Psoas muscle (tissue), 7 donors: ENCODE measurements at regions not wholly inside any gene's neighbourhood (a gene's known extent, or its start where the extent isn't known, plus 50 kb on each side); places are given as distances from the start of the nearest gene placed in this dataset.

Experiments used
- ATAC-seq, 4 donors: fragments of 200-7000 bp; cut with Tn5 transposase; one replicate each; pipeline ENCODE4 v1.9.1; 2020; ENCODE audit warnings: moderate library complexity in 3 of 4, mild to moderate bottlenecking in 2 of 4
- DNase-seq, 2 donors: peaks; one replicate each; pipeline ENCODE4 v3.0.0-alpha.2; 2020
- H3K27ac ChIP-seq: fragments of 200-600 bp; one replicate; pipeline ENCODE4 v1.8.0; 2022
- H3K27me3 ChIP-seq, 3 donors: fragments of 200-600 bp in 1 of 3; one replicate each; pipeline versions ENCODE4 v1.6.1 to v1.8.0; 2013 to 2022; ENCODE audit warnings: low read length in 2 of 3, mild to moderate bottlenecking in 2 of 3, moderate library complexity in 1 of 3; ENCODE audit not compliant: insufficient read depth in 3 of 3
- H3K36me3 ChIP-seq, 2 donors: fragments of 200-600 bp in 1 of 2; one replicate each; pipeline versions ENCODE4 v1.6.1 to v1.8.0; 2013 to 2022; ENCODE audit warnings: low read depth in 1 of 2, mild to moderate bottlenecking in 1 of 2, moderate library complexity in 1 of 2; ENCODE audit not compliant: insufficient read depth in 1 of 2
- H3K4me1 ChIP-seq: fragments of 200-600 bp; one replicate; pipeline ENCODE4 v1.8.0; 2022
- H3K4me3 ChIP-seq: fragments of 200-600 bp; one replicate; pipeline ENCODE4 v1.8.0; 2022; ENCODE audit warnings: mild to moderate bottlenecking
- H3K9me3 ChIP-seq: fragments of 200-600 bp; one replicate; pipeline ENCODE4 v1.8.0; 2022
- WGBS, 3 donors: extraction: QIAGEN DNeasy Blood & Tissue Kit; methylation state at CpG; one replicate each; pipeline versions ENCODE4 v1.1.6 to v1.1.7; 2013; 5-methylcytosine and 5-hydroxymethylcytosine counted together
- intact Hi-C, 2 donors: fragments of 100-400 bp; cut with DNase I; formaldehyde crosslinking; loops; one replicate each; pipeline versions ENCODE4 v1.11.0 to v1.14.2; 2022
- TF ChIP-seq, protein P1 (sequence below): fragments of 200-600 bp; IDR thresholded peaks from one replicate; pipeline ENCODE4 v1.8.0; 2022; ENCODE audit warnings: antibody characterized with exemption
- donor health status: healthy with polysubstance abuse.
- donor health status: DM: no; HTN: no; CAD: no; lungs with moderate emphysema.
- donor health status: Bipolar disorder and iron deficiency.
- donor health status: healthy.
- donor health status: DM: yes; HTN: yes; CAD: no.
- donor health status: DM: no; HTN: no; CAD: no.
- donor health status: DM: yes; HTN: yes; CAD: no.

DNA sequence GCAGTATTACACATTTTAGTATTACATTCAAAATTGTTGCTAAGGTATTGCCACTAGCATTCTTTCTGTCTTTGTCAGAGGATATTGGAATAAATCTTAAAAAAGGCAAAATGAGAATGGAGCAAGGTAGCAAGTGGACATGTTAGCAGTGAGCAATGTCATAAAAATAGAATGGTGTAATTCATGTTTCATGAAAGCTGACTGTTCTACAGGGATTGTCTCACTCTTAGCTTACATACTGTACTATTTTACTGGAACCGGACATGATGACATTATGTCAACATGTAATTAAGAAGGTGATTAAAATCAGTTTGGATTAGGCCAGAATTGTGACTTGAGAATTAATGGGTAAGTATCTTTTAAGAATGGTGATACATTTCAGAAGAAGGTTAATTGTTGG lies 1086.2 kb downstream of the STIM2 start:
- Histone ChIP-seq H3K27me3 (no peaks in the 10 kb centered on the region), H3K36me3 (no peaks in the 10 kb centered on the region), H3K9me3 (no peaks in the 10 kb centered on the region), H3K4me3 (no peak overlapping the region), H3K27ac (no peak overlapping the region), H3K4me1 (no peaks in the 10 kb centered on the region)
- TF ChIP-seq, protein P1, sequence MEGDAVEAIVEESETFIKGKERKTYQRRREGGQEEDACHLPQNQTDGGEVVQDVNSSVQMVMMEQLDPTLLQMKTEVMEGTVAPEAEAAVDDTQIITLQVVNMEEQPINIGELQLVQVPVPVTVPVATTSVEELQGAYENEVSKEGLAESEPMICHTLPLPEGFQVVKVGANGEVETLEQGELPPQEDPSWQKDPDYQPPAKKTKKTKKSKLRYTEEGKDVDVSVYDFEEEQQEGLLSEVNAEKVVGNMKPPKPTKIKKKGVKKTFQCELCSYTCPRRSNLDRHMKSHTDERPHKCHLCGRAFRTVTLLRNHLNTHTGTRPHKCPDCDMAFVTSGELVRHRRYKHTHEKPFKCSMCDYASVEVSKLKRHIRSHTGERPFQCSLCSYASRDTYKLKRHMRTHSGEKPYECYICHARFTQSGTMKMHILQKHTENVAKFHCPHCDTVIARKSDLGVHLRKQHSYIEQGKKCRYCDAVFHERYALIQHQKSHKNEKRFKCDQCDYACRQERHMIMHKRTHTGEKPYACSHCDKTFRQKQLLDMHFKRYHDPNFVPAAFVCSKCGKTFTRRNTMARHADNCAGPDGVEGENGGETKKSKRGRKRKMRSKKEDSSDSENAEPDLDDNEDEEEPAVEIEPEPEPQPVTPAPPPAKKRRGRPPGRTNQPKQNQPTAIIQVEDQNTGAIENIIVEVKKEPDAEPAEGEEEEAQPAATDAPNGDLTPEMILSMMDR = no peak
- ATAC-seq (no peak), DNase-seq (no peak)
- intact Hi-C loops = no loop called here
- WGBS, 3 donors = 85 to 93% (median 86%) methylated on average over 1 of the region's 1 CpG

- TF ChIP-seq, protein P1 = no peak
- ATAC-seq (no peak), DNase-seq (no peak)
- Histone ChIP-seq H3K27ac (no peak overlapping the region), H3K36me3 (no peaks in the 10 kb centered on the region), H3K27me3 (no peaks in the 10 kb centered on the region), H3K4me1 (no peaks in the 10 kb centered on the region), H3K4me3 (no peak overlapping the region), H3K9me3 (no peaks in the 10 kb centered on the region)
- WGBS, 3 donors = 79 to 87% (median 83%) methylated on average over 2 of the region's 2 CpGs
- intact Hi-C loops = no loop called here
Measured at GRCh38 chr4:27947302-27947701, 1086.7 kb downstream of the STIM2 start.

DNA sequence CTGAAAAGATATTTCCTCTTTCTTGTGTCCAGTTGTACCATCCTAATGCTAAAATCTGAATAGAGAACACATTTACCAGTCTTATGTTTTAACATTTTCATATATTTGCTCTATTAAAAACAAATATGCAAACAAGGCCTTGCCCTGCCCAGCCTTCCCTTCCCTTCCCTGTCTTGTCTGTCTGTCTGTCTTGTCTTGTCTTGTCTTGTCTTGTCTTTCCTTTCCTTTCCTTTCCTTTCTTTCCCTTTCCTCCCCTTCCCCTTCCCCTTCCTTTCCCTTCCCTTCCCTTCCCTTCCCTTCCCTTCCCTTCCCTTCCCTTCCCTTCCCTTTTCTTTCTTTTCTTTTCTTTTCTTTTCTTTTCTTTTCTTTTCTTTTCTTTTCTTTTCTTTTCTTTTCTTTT lies 1103.5 kb downstream of the STIM2 start:
- no peaks in the 10 kb centered on the region for H3K36me3 ChIP-seq
- DNase-seq (no peak), ATAC-seq (no peak)
- H3K27me3 ChIP-seq = no peaks in the 10 kb centered on the region
- no peak overlapping the region for H3K27ac ChIP-seq
- no peaks in the 10 kb centered on the region for H3K4me1 ChIP-seq
- TF ChIP-seq, protein P1 = no peak
- peaks cover 4% of the 10 kb centered on the region for H3K9me3 ChIP-seq
- no peak overlapping the region for H3K4me3 ChIP-seq
- intact Hi-C loops = no loop called here

DNA sequence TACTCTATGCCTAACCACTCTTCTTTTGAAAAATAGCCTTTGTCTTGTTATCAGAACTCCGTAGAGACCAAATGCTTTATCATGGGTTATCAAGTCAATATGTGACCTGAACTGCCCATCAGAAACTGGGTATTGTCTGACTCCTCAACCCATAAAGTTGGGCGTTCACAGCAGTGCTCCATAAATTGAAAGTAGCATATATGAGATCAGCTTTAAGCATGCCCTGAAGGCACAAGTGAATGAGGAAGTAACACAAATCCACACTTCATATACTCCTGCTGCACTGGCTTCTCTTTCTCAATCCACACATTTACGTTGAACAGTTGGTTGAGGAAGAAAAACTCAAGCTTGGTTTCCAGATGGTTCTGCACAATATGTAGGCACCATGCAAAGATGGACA lies 1106.0 kb downstream of the STIM2 start:
- DNase-seq (no peak), ATAC-seq (no peak)
- Histone ChIP-seq H3K9me3 (no peaks in the 10 kb centered on the region), H3K27ac (no peak overlapping the region), H3K27me3 (no peaks in the 10 kb centered on the region), H3K4me3 (no peak overlapping the region), H3K4me1 (no peaks in the 10 kb centered on the region), H3K36me3 (no peaks in the 10 kb centered on the region)
- WGBS, 3 donors = 80 to 82% (median 82%) methylated on average over 3 of the region's 3 CpGs
- TF ChIP-seq, protein P1 = no peak
- intact Hi-C loops = no loop called here

GRCh38 chr4:27973056-27973455 lies 1112.4 kb downstream of the STIM2 start:
- no peak for ATAC-seq
- Histone ChIP-seq H3K36me3 (no peaks in the 10 kb centered on the region), H3K27ac (no peak overlapping the region), H3K9me3 (no peaks in the 10 kb centered on the region), H3K27me3 (no peaks in the 10 kb centered on the region), H3K4me1 (no peaks in the 10 kb centered on the region), H3K4me3 (no peak overlapping the region)
- TF ChIP-seq, protein P1 = no peak
- no peak for DNase-seq
- 19 to 23% (median 20%) methylated on average over 1 of the region's 1 CpG for WGBS, 3 donors
- intact Hi-C loops = no loop called here
